HG03159 (cell line): ENCODE measurements at regions not wholly inside any gene's neighbourhood (a gene's known extent, or its start where the extent isn't known, plus 50 kb on each side); places are given as distances from the start of the nearest gene placed in this dataset.

Experiments used
- ATAC-seq: cut with Tn5 transposase; IDR thresholded peaks from one replicate; pipeline ENCODE4 v1.9.1; 2021; ENCODE audit warnings: mild to moderate bottlenecking, moderate library complexity; ENCODE audit not compliant: unreplicated experiment

DNA sequence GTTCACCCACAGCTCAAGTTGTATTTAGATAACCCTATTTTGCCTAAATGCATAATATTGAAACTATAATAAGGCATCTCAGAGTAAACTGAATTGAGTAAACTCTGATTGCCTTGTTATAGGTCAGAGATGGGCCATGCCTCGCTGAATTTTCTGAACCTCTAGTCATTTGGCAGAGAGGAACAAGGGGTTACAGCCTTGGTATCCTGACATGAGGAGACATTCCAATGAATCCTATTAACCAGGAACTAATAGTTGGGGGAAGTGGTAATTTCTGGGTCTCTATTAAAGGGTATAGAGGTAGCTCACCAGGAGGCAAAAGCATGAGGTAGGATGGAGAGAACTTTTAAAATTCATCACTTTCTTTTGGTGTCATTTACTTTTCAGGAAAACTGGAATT lies 227.4 kb upstream of the CHST9 start:
- no peak for ATAC-seq

DNA sequence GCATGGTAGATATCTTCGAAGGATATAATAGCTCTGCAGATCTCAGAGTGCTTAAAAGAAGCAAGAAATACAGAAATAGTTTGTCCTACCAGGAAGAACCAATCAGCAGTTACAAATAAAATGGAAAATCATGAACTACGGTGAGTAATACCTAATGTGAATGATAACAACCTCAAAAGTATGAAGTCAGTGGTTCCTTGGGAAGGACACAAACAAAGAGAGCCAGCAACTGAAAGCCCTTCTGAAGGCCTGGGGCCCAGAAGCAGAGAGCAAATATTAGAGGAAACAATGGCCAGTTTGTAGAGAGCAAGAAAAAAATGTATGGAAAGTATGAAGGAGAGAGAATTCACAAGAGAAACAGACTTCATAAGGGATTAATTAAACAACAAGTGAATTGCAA lies 226.8 kb upstream of the CHST9 start:
- ATAC-seq: no peak

DNA sequence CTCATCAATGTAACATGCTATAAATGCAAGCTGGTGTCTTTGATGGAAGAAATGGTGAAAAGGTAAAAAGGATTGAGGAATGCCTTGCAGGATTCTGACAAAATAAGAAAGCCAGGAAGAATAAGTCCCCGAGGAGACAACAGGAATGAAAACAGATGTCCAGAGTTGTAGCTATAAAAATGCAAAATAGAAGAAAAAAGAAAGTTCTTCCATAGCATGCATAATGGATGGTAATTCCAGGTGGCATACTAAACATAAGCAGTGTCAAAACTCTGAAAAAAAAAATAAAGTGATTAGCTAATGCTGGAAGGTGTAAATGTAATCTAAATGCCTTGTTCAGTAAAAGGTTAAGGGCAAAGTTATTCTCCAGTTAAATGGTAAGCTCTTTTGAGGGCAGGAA lies 225.9 kb upstream of the CHST9 start:
- no peak for ATAC-seq

DNA sequence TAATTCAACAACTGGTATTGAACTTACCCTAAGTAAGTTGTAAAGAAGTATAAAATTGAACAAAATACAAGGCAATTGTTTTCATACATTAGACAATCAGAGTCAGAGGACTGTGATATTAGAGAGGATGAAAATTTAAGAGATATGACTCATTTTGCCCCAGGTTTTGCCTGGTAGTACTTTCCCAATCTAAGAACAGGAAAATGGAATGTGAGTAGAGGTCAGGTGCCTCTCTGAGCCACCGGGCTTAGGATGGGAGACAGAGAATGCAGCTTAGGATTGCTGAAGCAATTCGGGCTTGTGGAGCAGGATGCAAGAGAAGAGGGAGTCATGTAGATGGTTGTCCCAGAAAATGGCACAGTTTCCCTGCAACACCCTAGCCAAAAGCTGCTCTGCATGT lies 219.7 kb upstream of the CHST9 start:
- no peak for ATAC-seq

DNA sequence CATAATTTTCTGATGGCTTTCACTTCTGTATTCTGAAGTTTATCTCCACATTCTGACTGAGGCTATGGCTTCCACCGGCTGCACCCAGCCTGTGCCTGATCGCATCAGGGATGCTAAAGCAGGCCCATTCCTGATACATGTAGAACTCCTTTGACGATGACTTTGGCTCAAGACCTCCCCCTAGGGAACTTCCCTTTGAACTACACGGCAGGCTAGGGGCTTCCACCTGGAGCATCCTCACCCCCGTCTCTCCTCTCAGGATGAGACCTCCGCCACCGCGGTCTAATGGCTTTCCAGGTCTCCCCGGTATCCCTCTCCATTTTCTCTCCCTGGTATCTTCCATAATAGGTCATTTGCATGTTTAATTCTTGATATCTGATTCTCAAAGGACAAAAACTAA lies 214.9 kb upstream of the CHST9 start:
- ATAC-seq: no peak

DNA sequence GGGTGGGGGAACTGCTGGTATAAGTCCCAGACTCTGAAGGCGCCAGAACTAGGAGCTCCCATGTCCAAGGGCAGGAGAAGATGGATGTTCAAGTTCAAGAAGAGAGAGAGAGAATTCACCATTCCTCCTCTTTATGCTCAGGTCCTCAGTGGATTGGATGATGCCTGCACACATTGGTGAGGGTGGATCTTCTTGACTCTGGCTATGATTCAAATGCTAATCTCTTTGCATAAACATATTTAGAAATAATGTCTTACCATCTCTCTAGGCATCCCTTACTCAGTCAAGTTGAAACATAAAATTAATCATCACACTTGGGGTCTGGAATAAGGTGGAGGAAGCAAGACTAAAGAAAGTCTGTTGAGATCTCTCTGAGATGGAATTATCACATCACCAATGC lies 210.6 kb upstream of the CHST9 start:
- no peak for ATAC-seq

DNA sequence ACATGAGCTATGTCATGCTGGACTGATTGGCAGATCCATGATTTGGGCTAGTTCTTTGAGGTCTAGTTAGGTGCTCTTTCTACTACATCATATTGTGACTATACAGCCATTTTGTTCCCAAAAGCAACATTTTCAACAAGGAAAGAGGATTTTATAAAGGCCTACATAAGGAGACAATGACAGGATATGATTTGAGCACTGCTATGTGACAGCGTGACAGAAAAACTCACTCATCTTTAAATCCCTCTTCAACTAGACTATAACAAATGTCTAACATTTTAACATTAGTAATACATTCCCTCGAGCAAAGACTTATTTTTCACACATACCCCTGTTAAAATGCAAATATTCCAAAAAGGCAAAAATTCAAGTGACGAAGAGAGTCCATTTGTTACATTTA lies 209.6 kb upstream of the CHST9 start:
- no peak for ATAC-seq

DNA sequence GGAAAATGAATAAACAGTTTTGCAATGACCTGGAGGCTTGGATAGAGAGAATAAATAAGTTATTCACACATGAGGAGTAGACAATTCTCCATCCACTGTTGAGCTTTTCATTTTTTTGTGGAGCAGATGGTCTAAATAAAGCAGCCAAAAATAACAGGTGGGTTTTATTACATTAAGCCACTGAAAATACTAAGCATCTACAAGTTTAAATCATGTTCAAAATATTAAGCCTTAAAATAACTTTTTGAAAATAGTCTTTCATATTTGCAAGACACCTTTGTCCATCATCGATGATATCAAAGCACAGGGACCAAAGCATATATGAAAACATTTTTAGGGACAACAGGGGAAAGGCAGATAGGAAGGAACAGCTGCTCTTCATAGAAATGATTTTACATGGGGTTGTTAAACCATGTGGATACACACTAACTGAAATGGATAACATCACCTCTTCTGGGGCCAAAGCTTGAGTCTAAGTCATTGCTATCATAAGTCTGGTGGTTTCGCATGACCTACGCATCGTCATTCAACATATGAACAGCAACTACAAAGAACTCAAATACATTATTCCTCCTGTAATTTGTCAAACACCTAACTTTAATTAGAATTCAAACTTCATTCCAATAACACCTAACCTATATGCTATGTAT lies 197.6 kb upstream of the CHST9 start:
- ATAC-seq: no peak

DNA sequence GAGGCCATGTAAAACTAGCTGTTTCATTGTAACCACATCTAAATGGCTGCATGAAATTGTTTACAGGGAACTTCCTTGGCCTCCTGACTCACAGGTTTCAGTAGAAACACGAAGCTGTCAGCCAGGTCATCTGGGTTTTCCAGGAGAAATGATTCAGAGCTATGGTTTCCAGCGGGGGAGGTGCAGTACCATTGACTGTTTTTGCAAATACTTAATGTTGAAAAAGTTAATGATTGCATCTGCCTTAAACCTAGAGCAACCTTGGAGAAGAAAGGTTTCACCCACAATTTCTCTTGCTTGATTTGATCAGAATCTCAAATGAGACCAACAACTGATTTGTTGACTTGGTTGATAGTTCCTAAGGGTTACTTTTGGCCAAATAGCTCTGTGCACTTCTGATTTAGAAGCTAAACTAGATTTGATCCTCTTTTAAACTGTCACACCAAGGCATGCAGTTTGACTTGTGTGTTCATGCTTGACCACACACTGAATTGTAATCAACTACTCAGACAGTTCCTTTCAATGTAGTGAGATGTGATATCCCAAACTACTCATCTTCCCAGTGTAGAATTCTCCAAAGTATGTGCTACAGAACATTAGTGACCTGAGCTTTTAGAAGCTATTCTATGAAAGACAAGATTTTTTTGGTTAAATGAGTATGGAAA lies 193.5 kb upstream of the CHST9 start:
- ATAC-seq: peak; percentile 63

DNA sequence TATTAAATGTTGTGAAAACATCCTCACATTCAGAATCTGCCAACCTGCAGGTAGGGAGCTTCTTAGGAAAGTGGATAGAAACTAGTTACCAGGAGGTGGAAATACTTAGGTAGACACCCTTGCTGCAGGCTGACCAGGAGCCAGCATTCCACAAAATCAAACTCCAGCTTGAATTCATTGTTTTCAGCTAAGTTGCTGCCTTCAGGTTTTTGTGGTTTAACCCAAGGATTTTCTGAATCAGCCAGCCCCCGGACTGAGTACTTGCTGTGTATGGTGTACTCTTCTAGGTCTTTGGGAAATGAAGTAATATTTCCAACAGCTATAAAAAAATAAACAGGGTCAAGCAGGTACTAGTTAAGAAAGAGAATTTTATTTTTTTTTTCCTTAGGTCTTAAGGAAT lies 192.1 kb upstream of the CHST9 start:
- ATAC-seq: no peak

DNA sequence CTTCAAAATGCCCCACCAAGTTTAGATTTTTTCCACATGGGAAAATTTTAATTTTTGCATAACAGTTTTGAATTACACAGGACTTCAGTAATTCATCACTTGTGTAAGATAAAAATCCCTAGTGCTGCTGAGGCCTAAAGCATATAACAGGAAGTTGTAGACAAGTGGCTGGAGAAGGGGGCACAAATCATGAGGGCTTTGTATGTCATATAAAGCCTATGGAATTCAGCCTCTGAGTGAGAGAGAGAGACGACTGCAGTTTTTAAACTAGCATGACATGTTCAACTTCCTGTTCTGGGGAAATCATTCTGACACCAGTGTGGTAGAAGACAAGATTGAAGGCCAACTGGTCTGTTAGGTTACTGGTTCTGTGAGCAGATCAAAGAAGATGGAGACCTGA lies 187.3 kb upstream of the CHST9 start:
- ATAC-seq: no peak

DNA sequence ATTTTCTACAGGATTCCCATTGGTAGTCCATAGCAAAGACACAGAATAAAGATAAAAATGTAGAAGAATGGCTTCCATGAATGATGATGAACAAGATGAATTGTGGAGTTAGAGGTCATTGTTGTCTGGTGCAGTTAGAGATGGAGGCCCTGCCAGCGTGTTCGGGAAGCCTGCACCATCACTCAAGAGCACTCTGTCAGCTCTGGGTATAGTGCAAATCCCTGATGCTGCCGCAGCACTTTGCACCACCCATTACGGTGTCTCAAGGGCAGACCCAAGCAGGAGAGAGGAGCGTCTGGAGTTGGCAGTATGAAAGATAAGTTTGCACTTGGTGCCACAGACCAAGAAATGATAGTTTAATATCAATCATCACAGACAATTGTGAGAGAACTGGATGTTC lies 181.6 kb upstream of the CHST9 start:
- no peak for ATAC-seq

DNA sequence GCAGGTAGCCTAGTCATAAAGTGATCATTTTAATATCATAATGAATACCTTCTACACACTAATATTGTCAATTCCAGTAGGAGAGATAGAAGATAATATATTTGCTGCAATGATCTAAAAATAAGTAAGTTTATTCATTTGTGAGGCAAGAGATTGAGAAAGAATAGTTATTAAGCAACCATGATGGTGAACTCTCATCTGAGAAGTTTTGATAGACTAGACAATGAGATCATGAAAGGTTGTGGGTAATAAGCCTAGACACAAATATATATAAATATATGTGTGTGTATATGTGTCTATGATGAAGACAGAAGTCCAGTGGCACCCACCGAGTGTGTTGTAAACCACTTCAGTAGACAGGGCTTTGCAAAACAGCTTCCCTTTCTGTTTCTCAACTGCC lies 181.0 kb upstream of the CHST9 start:
- no peak for ATAC-seq

DNA sequence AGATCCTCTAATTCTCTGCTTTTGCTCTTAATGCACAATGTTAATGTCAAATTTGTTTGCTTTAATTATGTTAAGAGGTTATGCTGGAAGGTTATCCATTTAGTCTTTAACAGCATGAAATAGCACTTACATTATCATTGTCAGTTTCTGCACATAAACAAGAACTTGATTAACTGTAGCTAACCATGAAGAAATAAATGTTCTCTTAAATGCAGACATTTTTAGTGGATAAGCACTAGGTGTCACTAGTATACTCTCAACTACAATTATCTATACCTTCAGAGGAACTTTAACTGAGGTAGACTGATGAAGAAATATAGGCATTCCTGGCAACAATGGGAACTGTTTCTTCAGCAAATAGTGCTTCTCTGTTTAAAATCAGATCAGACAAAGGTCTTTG lies 178.8 kb upstream of the CHST9 start:
- ATAC-seq: no peak

DNA sequence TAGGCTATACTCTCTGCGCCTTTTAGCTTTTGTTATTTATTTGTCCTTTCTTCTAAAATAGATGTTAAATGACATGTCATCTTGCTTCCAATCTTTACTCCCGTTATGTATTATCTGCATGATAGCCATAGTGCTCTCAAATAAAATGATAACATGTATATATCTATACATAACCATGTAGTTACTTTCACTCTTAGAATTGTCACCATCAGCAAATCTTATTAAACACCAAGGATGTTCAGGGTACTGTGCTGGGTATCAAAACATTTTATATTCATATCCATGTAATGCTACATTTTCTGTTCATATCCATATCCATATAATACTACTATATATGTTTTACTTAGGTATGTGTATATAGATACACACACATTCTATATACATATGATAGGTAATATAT lies 176.4 kb upstream of the CHST9 start:
- ATAC-seq: no peak

DNA sequence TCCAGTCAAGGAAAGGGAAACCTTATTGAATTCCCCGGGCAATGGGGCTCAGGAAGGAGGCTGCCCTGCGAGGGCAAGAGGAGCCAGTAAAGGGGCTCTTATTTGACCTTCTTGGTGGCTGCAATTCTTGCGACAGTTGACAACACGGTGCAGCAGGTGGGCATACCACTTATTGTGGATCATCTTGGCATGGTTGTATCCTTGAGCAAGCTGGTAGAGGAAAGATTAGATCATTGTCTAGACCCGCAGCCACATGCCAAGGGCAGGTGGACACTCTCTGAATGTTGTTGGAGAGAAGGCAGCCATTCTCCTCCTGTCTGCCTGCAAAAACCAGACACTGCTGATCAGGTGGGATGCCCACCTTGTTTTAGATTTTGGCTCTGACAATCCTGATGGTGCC lies 170.2 kb upstream of the CHST9 start:
- no peak for ATAC-seq

DNA sequence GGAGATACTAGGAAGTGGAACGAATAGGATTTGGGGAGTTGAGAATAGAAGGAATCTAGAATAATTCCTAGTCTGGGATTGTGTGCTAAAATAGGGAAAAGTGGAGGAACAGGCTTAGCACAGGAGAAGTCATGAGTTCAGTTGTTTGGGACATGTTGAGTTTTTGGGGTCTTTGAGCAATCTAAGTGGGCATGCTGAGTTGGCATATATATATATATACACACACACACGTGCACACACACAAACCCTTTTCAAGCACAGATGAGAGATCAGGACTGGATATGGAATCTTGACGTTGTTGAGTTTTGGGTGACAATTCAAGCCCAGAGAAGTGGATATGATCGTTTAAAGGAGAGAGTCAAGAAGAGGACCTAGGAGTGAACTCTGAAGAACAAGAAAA lies 168.2 kb upstream of the CHST9 start:
- ATAC-seq: no peak

DNA sequence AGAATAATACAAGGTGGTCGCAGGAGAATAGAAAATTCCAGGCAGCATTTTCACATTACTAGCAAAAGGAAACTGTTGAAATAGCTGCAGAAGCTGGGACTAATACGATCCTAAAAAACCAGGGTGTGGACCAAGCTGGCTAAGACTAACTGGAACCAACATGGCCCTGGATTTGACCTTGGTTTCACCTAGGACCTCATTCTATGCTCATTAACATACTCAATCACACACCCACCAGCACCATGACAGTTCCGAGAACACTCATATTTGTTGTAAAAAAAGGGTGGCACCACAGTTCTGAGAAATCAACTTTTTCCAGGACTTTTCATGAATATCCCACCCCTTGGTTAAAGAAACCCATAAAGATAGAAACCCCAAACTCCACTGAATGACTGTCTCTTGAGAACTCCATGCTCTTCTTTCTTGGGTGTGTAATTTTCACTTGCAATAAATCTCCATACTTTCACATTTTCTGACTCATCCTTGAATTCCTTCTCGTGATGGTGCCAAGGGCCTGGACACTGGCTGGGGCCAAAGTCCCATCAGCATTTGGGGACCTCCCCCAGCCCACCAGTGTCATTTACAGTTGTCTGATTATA lies 164.3 kb upstream of the CHST9 start:
- no peak for ATAC-seq

DNA sequence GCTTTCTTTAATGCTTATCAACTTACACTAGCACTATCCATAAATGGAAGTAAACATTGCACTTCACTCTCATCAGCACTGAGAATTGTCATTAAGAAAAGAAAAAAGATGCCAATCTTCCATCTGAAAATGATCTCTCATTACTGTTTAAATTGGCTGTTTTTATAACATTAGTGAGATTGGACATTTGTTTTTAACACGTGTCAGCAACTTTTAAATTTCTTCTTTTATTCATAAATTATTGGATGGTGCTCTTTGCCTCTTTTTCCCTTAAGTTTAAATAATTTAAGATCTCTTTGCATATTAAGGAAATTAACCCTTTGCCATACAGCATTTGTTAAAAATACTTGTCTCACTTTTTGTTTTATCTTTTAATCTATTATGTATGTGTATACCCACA lies 146.5 kb upstream of the CHST9 start:
- no peak for ATAC-seq

DNA sequence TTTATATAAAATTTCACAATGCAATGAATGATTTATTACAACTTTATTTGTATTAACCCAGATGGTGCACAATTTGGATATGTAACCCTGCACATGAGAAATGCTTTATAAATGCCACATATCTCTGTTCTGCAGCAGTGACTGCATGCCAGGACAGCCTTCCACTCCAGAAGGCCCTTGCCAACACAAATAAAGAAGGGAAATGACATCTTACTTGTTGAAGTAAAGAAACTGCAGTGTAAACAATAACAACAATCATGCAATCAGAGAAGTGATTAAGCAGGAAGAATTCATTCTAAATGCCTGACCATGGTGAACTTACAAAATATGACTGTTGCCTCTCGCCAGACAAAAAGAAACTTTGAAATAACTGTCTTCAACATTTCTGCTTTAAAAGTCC lies 129.9 kb upstream of the CHST9 start:
- no peak for ATAC-seq

DNA sequence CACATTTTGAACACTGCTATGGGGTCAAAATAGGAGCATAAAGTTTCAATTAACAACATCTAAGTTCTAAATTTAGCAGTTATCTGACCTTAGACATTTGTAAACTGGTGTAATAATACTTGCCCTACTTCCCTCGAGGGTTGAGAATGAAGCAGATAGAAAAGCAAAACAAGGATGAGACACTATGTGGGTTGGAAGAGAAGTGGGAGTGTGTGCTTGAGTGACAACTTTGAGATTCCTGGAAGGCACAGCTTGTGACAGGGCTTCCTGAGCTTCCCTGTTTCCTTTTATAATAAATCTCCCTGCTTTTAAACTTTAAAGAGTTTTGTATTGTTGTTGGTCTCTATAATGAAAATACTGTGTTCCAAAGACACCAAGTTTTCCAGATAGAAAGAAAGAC lies 128.6 kb upstream of the CHST9 start:
- ATAC-seq: no peak

DNA sequence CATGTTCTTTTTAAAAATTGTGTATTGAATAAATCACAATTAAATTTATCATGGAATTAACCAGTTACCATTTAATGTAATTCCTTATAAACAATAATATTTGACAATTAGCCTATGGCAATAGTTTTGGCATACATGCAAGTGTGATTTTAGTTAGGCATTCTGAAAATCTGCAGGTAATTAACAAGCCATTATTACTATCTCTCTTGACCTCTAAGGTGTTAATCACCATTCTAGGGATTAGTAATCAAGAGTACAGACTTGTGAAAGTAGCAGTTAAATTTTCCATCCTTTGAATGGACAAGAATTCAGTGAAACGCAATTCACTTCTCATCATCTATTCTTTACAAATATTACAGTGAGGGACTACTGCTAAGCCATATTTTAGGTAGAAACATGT lies 127.7 kb upstream of the CHST9 start:
- ATAC-seq: no peak

DNA sequence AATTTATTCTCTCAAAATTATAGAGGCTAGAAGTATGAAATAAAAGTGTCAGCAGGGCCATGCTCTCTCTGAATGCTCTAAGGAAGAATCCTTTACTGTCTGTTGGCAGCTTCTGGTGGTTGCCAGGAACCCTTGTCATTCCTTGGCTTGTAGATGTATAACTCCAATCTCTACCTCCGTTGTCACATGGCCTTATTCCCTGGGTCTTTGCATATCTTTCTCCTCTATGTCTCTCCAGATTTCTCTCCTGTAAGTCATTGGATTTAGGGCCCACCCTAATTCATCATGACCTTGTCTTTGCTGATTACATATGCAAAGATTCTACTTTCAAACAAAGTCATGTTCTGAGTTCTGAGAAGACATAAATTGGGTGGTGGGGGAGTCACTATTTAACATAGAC lies 127.0 kb upstream of the CHST9 start:
- no peak for ATAC-seq
